Mesothelial cell of epicardium (in vitro differentiated cells): ENCODE measurements at regions not wholly inside any gene's neighbourhood (a gene's known extent, or its start where the extent isn't known, plus 50 kb on each side); places are given as distances from the start of the nearest gene placed in this dataset.
"Not testable (repeated sequence)": the region's sequence is repeated elsewhere in the genome, so short reads cannot be mapped to it uniquely, and the experiment has no call there.

Experiments
- DNase-seq, 2 experiments: peaks; one replicate each; pipeline ENCODE4 v3.0.0; 2021; ENCODE audit warnings: low spot score in 2 of 2; ENCODE audit not compliant: unreplicated experiment in 2 of 2
- H3K27ac Mint-ChIP-seq: 2 replicates; pipeline ENCODE4 v1.8.0; 2021; ENCODE audit warnings: mixed read lengths
- H3K27me3 Mint-ChIP-seq: 2 replicates; pipeline ENCODE4 v1.8.0; 2021; ENCODE audit warnings: low read depth, mixed read lengths
- H3K36me3 Mint-ChIP-seq: 2 replicates; pipeline ENCODE4 v1.8.0; 2021; ENCODE audit warnings: mixed read lengths
- H3K4me1 Mint-ChIP-seq: 2 replicates; pipeline ENCODE4 v1.8.0; 2021; ENCODE audit warnings: mixed read lengths
- H3K4me3 Mint-ChIP-seq: 2 replicates; pipeline ENCODE4 v1.8.0; 2021; ENCODE audit warnings: mild to moderate bottlenecking, moderate library complexity, mixed read lengths
- H3K9me3 Mint-ChIP-seq: 2 replicates; pipeline ENCODE4 v1.8.0; 2021; ENCODE audit warnings: mixed read lengths
- TF ChIP-seq, protein P1 (sequence below): fragments of 200-600 bp; sonication (generic); IDR thresholded peaks from one replicate; pipeline ENCODE4 v1.5.0; 2021; ENCODE audit warnings: antibody characterized with exemption; ENCODE audit not compliant: unreplicated experiment

DNA sequence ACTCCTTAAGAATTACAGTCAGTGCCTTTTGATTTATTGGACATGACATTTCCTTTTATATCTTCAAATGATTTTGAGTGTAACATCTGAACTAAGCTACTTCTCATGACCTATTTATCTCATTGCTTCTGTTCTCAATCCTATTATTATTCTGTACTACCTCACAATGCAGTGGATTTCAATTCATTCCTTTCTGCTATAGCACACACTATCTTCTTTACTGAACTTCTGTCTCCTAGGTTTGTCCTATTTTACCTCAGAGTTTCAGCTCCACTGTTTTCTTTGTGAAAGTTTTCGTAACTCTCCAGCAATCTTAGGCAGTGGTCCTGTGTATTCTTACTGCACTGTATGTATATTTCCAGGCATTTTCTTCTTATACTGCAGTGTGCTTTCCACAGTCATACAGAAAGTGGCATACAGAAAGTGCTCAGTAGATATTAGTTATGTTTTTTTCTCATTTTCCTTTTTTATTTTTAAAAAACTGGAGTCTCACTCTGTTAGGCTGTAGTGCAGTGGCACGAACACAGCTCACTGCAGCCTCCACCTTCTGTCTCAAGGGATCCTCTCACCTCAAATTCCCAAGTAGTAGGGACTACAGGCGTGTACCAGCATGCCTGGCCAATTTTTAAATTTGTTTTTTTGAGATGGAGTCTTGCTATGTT lies 368.6 kb upstream of the RGS6 start:
- H3K4me3 Mint-ChIP-seq = no peak overlapping the region
- H3K27ac Mint-ChIP-seq = peak overlapping the region; percentile 23
- TF ChIP-seq, protein P1, sequence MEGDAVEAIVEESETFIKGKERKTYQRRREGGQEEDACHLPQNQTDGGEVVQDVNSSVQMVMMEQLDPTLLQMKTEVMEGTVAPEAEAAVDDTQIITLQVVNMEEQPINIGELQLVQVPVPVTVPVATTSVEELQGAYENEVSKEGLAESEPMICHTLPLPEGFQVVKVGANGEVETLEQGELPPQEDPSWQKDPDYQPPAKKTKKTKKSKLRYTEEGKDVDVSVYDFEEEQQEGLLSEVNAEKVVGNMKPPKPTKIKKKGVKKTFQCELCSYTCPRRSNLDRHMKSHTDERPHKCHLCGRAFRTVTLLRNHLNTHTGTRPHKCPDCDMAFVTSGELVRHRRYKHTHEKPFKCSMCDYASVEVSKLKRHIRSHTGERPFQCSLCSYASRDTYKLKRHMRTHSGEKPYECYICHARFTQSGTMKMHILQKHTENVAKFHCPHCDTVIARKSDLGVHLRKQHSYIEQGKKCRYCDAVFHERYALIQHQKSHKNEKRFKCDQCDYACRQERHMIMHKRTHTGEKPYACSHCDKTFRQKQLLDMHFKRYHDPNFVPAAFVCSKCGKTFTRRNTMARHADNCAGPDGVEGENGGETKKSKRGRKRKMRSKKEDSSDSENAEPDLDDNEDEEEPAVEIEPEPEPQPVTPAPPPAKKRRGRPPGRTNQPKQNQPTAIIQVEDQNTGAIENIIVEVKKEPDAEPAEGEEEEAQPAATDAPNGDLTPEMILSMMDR = no peak
- no peak for DNase-seq
- peaks cover 2% of the 10 kb centered on the region for H3K4me1 Mint-ChIP-seq
- no peaks in the 10 kb centered on the region for H3K36me3 Mint-ChIP-seq
- H3K9me3 Mint-ChIP-seq = no peaks in the 10 kb centered on the region
- H3K27me3 Mint-ChIP-seq = no peaks in the 10 kb centered on the region

- peaks cover 2% of the 10 kb centered on the region for H3K4me1 Mint-ChIP-seq
- no peak overlapping the region for H3K27ac Mint-ChIP-seq
- no peaks in the 10 kb centered on the region for H3K27me3 Mint-ChIP-seq
- DNase-seq = no peak
- no peak overlapping the region for H3K4me3 Mint-ChIP-seq
- no peaks in the 10 kb centered on the region for H3K9me3 Mint-ChIP-seq
- no peaks in the 10 kb centered on the region for H3K36me3 Mint-ChIP-seq
- TF ChIP-seq, protein P1 = no peak
Measured at GRCh38 chr14:71566276-71566675, 366.0 kb upstream of the RGS6 start.

DNA sequence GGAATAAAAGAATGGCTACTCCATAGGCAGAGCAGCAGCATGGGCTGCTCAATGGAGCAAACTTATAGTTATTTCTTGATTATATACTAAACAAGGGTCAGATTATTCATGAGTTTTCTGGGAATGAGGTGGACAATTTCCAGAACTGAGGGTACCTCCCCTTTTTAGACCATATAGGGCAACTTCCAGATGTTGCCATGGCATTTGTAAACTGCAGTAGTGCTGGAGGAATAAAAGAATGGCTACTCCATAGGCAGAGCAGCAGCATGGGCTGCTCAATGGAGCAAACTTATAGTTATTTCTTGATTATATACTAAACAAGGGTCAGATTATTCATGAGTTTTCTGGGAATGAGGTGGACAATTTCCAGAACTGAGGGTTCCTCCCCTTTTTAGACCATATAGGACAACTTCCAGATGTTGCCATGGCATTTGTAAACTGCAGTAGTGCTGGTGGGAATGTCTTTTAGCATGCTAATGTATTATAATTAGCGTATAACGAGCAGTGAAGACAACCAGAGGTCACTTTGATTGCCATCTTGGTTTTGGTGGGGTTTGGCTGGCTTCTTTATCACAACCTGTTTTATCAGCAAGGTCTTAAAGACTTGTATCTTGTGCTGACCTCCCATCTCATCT lies 364.6 kb upstream of the RGS6 start:
- not testable (repeated sequence) for DNase-seq, H3K36me3 Mint-ChIP-seq, H3K27me3 Mint-ChIP-seq, H3K4me1 Mint-ChIP-seq, H3K9me3 Mint-ChIP-seq, H3K27ac Mint-ChIP-seq, H3K4me3 Mint-ChIP-seq

- Mint-ChIP-seq H3K27ac (peak overlapping the region; percentile 66), H3K4me3 (no peak overlapping the region), H3K36me3 (no peaks in the 10 kb centered on the region), H3K4me1 (peaks cover 24% of the 10 kb centered on the region), H3K9me3 (no peaks in the 10 kb centered on the region), H3K27me3 (no peaks in the 10 kb centered on the region)
- TF ChIP-seq, protein P1 = no peak
- no peak for DNase-seq
Measured at GRCh38 chr14:71574976-71575375, 357.3 kb upstream of the RGS6 start.

- H3K4me3 Mint-ChIP-seq = no peak overlapping the region
- TF ChIP-seq, protein P1 = no peak
- H3K36me3 Mint-ChIP-seq = no peaks in the 10 kb centered on the region
- no peaks in the 10 kb centered on the region for H3K9me3 Mint-ChIP-seq
- no peaks in the 10 kb centered on the region for H3K27me3 Mint-ChIP-seq
- H3K4me1 Mint-ChIP-seq = peaks cover 27% of the 10 kb centered on the region
- DNase-seq = no peak
- H3K27ac Mint-ChIP-seq = no peak overlapping the region
Measured at GRCh38 chr14:71576472-71576871, 355.8 kb upstream of the RGS6 start.

GRCh38 chr14:71579331-71579730 lies 352.9 kb upstream of the RGS6 start:
- no peak overlapping the region for H3K4me3 Mint-ChIP-seq
- H3K4me1 Mint-ChIP-seq = peaks cover 41% of the 10 kb centered on the region
- no peaks in the 10 kb centered on the region for H3K36me3 Mint-ChIP-seq
- no peaks in the 10 kb centered on the region for H3K27me3 Mint-ChIP-seq
- no peaks in the 10 kb centered on the region for H3K9me3 Mint-ChIP-seq
- H3K27ac Mint-ChIP-seq = no peak overlapping the region
- TF ChIP-seq, protein P1 = no peak
- no peak for DNase-seq
